ENCODE measurements at regions not wholly inside any gene's neighbourhood (a gene's known extent, or its start where the extent isn't known, plus 50 kb on each side); places are given as distances from the start of the nearest gene placed in this dataset.

DNA sequence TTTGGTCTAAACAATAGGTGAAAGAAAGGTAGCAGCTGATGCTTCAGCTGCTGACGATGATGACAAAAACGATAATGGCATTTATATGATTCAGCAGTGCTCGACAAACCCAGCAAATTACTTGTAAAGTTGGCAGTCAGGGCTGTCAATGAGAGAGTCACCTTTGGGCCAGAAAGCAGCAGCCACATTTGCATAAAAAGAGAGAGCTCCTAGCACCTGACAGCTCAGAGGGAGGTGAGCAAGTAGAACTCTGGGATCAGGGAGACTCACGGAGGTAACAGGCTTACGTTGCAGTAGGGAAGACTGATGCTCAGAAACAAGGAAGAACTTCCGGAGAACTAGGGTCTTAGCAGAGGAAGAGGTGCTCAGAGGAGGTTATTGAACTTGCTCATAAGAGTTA, 291.9 kb upstream of the ZFHX3 start:
- no peak overlapping the region for H3K4me3 Mint-ChIP-seq
- H3K27ac Mint-ChIP-seq: no peak overlapping the region
- H3K9me3 Mint-ChIP-seq: no peaks in the 10 kb centered on the region
- H3K4me1 Mint-ChIP-seq: no peaks in the 10 kb centered on the region
- DNase-seq: no peak
- H3K36me3 Mint-ChIP-seq: no peaks in the 10 kb centered on the region
- peaks cover 3% of the 10 kb centered on the region for H3K27me3 Mint-ChIP-seq

DNA sequence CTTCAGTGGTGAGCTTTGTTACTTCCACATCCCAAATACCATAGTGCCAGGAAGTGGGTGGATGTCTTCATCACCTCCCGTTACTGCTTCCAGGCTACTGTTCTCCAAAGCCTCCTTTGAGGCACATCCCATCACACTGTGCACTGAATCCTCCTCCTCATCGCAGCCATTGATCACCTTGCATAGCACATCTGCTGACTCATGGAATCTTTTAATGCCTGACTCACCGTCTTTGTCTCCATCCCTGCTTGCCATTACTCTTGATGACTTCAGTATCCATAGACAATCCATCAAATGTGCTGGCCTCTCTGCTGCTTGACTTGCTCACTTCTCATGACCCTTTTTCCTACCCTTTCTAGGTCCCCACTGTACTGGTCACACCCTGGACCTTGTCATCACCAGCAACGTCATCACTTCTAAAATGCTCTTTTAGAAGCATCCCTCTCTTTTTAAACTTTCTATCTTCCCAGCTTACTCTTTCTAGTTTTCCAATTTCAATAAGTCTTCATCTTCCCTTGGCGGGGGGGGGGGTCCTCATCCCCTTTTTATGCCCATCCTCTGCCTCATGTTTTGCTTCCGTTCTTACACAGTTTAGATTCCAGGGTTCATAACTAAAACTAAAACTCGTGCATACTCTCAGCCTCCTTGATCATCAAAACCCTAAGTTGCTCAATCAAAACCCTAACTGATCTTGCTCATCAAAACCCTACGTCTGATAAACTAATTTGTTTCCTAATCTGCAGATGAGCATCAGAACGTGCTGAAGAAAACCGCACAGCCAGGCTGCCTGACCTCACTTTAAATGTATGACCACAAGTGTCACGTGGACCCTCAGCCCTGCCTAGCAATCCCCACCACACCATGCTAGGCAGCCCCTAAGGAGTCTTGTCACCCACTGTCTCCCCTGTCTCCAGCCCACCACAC, 289.7 kb upstream of the ZFHX3 start:
- Mint-ChIP-seq H3K36me3 (no peaks in the 10 kb centered on the region), H3K27ac (no peak overlapping the region), H3K4me1 (no peaks in the 10 kb centered on the region), H3K9me3 (no peaks in the 10 kb centered on the region), H3K27me3 (peaks cover 3% of the 10 kb centered on the region), H3K4me3 (no peak overlapping the region)
- DNase-seq: no peak

- no peaks in the 10 kb centered on the region for H3K36me3 Mint-ChIP-seq
- no peak overlapping the region for H3K27ac Mint-ChIP-seq
- no peak for DNase-seq
- no peaks in the 10 kb centered on the region for H3K9me3 Mint-ChIP-seq
- no peaks in the 10 kb centered on the region for H3K27me3 Mint-ChIP-seq
- no peaks in the 10 kb centered on the region for H3K4me1 Mint-ChIP-seq
- H3K4me3 Mint-ChIP-seq: no peak overlapping the region
Measured at GRCh38 chr16:73329358-73330286, 281.7 kb upstream of the ZFHX3 start.

DNA sequence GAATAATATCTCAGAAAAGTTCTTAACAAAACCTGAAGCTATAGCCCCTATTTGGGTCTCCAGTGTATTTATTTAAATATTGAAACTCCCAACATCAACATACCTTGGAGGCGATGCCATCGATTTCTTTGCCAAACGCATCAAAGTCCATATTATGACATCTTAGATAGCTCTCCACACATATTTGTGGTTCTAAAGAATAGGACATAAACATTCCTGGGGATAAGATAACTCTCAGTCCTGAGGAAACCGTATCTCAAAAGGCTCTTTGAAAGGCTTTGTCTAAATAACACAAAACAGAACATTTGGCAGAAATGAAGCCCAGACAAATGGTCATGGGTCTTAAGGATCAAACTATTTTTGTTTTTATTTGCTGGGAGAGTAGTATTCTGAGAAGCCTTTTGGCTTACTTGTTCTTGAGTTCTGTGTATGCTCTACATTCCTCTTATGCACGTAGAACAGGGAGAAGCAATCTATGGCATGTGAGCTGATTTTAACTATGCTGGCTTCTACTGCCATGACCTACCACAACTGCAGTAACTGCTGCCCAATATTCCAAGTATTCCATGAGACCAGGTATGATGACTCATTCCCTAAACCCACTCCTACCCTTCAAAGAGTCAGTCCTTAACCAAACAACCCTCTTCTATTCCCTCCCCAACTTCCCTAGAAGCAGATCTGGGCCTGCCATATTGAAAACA, 279.0 kb upstream of the ZFHX3 start:
- no peaks in the 10 kb centered on the region for H3K27me3 Mint-ChIP-seq
- H3K36me3 Mint-ChIP-seq: no peaks in the 10 kb centered on the region
- no peak for DNase-seq
- H3K4me1 Mint-ChIP-seq: no peaks in the 10 kb centered on the region
- no peaks in the 10 kb centered on the region for H3K9me3 Mint-ChIP-seq
- no peak overlapping the region for H3K4me3 Mint-ChIP-seq
- no peak overlapping the region for H3K27ac Mint-ChIP-seq

GRCh38 chr16:73326221-73326620, 278.3 kb upstream of the ZFHX3 start:
- Mint-ChIP-seq H3K4me3 (no peak overlapping the region), H3K27me3 (no peaks in the 10 kb centered on the region), H3K4me1 (no peaks in the 10 kb centered on the region), H3K9me3 (no peaks in the 10 kb centered on the region), H3K27ac (no peak overlapping the region), H3K36me3 (no peaks in the 10 kb centered on the region)
- DNase-seq: no peak

GRCh38 chr16:73323880-73324279, 276.0 kb upstream of the ZFHX3 start:
- Mint-ChIP-seq H3K27ac (no peak overlapping the region), H3K4me3 (no peak overlapping the region), H3K4me1 (no peaks in the 10 kb centered on the region), H3K36me3 (no peaks in the 10 kb centered on the region), H3K9me3 (no peaks in the 10 kb centered on the region), H3K27me3 (no peaks in the 10 kb centered on the region)
- no peak for DNase-seq

- Mint-ChIP-seq H3K4me1 (no peaks in the 10 kb centered on the region), H3K36me3 (no peaks in the 10 kb centered on the region), H3K27ac (no peak overlapping the region), H3K27me3 (no peaks in the 10 kb centered on the region), H3K4me3 (no peak overlapping the region), H3K9me3 (no peaks in the 10 kb centered on the region)
- DNase-seq: no peak
Measured at GRCh38 chr16:73322856-73323255, 274.9 kb upstream of the ZFHX3 start.

DNA sequence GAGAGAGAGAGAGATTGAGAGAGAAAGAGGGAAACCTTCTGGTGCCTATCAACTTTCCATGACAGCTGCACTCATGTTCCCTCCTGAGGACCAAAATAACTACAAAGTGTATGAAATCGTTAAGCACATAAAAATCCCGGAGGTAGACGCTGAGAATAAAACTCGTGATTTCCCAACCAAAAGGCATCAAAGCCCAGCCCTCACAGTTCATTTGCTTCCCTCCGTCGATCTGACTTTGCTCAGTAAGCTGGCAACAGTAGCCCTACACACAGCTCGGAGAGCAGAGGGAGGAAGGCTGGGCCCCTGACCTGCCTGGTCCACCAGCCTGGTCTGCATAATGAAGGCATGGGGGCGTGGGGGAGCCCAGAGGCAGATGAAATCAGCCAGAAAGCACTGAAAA, 273.9 kb upstream of the ZFHX3 start:
- H3K27ac Mint-ChIP-seq: no peak overlapping the region
- no peaks in the 10 kb centered on the region for H3K4me1 Mint-ChIP-seq
- DNase-seq: no peak
- H3K9me3 Mint-ChIP-seq: no peaks in the 10 kb centered on the region
- no peak overlapping the region for H3K4me3 Mint-ChIP-seq
- no peaks in the 10 kb centered on the region for H3K27me3 Mint-ChIP-seq
- no peaks in the 10 kb centered on the region for H3K36me3 Mint-ChIP-seq

DNA sequence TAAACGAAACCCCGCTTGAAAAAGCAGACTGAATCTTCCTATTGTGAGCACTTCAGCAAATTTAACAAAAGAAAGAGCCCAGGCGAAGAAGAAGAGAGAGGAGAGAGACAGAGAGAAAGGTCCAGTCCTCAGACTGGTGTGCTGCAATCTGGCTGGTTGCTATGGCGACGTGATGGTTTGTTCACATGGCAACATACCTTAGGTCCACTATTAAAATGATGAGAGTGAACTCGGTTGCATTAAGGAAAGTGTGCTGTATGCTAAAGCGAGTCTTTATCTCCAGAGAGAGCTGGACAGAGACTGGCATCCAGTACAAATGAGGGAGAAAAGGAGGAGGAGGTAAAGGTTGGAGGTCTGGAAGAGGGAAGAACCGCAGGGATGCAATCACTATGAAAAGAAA, 271.8 kb upstream of the ZFHX3 start:
- no peaks in the 10 kb centered on the region for H3K9me3 Mint-ChIP-seq
- no peak for DNase-seq
- no peak overlapping the region for H3K27ac Mint-ChIP-seq
- H3K36me3 Mint-ChIP-seq: no peaks in the 10 kb centered on the region
- no peaks in the 10 kb centered on the region for H3K4me1 Mint-ChIP-seq
- H3K27me3 Mint-ChIP-seq: no peaks in the 10 kb centered on the region
- no peak overlapping the region for H3K4me3 Mint-ChIP-seq

DNA sequence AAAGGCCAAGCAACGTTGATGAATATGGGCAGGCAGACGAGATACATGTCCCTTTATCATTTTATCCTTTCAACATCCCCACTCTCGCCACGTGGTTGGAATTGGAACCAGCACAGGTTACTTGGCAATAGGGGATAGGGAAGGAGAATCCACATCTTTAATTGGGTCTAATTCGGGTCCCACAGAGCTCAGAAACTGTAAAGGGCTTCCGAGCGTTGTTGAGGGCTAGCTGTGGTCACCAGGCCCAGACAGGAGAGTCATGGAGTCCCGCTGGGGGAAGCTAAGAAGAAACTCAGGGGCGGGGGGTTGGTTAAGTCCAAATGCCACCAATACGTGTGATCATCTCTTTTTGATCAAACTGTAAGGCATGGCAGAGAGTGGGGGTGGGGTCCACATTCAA, 271.3 kb upstream of the ZFHX3 start:
- Mint-ChIP-seq H3K4me1 (no peaks in the 10 kb centered on the region), H3K36me3 (no peaks in the 10 kb centered on the region), H3K27me3 (no peaks in the 10 kb centered on the region), H3K4me3 (no peak overlapping the region), H3K9me3 (no peaks in the 10 kb centered on the region), H3K27ac (no peak overlapping the region)
- DNase-seq: no peak

DNA sequence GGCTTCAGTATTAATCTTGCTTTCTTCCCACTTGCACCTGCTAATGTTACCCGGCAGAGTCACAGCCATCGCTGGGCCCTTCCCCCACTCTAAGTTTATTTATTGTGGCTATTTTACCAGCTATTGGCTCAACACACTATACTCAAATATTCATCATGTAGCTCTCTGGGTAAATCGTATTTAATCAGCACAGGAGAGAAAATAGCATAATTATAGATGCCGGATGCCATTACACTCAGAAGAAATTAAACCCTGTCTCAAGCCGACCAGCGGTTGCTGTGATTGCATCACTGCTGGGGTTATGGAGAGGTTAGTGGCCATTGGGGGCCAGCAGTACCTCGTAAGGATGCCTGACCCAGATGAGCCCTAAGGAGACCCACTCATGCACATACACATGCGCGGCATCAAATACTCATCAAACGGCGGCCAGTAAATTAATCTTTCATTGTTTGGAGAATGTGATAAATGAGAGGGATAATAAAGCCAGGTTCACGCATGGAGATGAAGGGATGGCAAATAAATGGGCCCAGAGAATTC, 269.5 kb upstream of the ZFHX3 start:
- Mint-ChIP-seq H3K27ac (no peak overlapping the region), H3K4me3 (no peak overlapping the region), H3K36me3 (no peaks in the 10 kb centered on the region), H3K9me3 (no peaks in the 10 kb centered on the region), H3K4me1 (no peaks in the 10 kb centered on the region), H3K27me3 (no peaks in the 10 kb centered on the region)
- DNase-seq: no peak

DNA sequence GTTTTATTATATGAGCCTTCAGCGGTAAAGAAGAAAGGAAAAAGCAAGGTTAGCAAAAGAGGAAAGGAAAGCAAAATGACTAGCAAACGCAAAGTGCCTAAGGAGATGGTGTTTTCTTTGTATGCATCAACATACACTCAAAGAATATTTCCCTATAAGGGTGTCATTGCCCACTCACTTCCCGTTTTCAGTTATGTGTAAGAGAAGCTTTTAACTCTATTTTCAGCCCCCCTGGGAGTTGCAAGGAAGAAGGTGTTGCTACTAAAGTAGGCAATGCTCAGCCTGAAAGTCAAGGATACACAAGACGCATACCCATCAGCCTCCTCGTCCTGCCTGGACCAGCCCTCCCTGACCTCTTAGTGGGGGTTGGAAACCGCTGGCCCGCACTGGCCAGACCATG, 267.7 kb upstream of the ZFHX3 start:
- no peak for DNase-seq
- Mint-ChIP-seq H3K9me3 (no peaks in the 10 kb centered on the region), H3K4me3 (no peak overlapping the region), H3K4me1 (no peaks in the 10 kb centered on the region), H3K27ac (no peak overlapping the region), H3K27me3 (no peaks in the 10 kb centered on the region), H3K36me3 (no peaks in the 10 kb centered on the region)

- H3K27me3 Mint-ChIP-seq: no peaks in the 10 kb centered on the region
- no peaks in the 10 kb centered on the region for H3K9me3 Mint-ChIP-seq
- no peaks in the 10 kb centered on the region for H3K4me1 Mint-ChIP-seq
- no peak overlapping the region for H3K27ac Mint-ChIP-seq
- no peak overlapping the region for H3K4me3 Mint-ChIP-seq
- H3K36me3 Mint-ChIP-seq: no peaks in the 10 kb centered on the region
- DNase-seq: no peak
Measured at GRCh38 chr16:73313950-73314349, 266.0 kb upstream of the ZFHX3 start.

DNA sequence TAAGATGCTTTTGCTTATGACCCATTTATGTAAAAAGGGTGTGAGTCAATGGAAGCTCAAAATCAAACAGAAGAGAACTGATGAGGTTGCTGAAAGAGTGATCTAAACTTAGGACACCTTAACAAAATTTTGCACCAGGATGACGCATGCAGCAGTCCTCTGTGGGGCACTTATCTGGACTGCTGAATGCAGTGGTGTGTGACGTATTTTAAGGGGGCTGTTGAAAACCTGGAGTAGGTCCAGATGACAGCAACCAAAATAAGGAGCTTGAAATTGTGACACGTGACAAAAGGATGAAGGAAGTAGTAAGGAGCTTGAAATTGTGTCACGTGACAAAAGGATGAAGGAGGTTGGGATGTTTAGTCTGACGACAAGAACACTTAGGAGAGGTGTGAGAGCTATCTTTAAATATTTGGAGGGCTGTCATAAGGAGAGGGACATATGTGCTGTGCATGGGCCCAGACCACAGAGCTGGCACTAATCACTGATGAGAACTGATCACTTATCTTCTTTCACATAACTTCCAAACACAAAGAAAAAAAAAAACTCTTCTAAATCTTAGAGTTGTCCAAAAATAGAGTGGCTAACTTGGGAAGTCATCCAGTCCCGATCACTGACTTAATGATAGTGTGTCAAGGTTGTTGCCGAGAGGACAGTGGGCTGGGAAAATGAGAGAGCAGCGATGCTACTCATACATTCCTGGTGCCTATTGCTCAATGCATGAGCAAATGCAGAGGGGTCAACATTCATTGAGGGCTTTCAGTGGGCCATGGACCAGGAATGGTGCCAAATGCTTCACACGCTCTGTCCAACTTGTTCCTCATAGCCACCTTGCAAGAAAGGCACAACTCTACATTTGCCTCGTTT, 264.2 kb upstream of the ZFHX3 start:
- no peaks in the 10 kb centered on the region for H3K9me3 Mint-ChIP-seq
- no peak overlapping the region for H3K27ac Mint-ChIP-seq
- no peak for DNase-seq

More for the DNA sequence above, 264.2 kb upstream of the ZFHX3 start:
- Mint-ChIP-seq H3K4me1 (no peaks in the 10 kb centered on the region), H3K27me3 (no peaks in the 10 kb centered on the region), H3K36me3 (no peaks in the 10 kb centered on the region), H3K4me3 (no peak overlapping the region)

Data from activated naive CD8-positive, alpha-beta T cell treated with anti-CD3 and anti-CD28 coated beads for 36 hours (primary cell).